Liver (tissue), 3 donors: ENCODE measurements at regions not wholly inside any gene's neighbourhood (a gene's known extent, or its start where the extent isn't known, plus 50 kb on each side); places are given as distances from the start of the nearest gene placed in this dataset.

Experiments
- RAD21 ChIP-seq, 2 donors: IDR thresholded peaks; 2 replicates each; pipeline ENCODE4 v1.6.1; 2016; ENCODE audit warnings: antibody characterized with exemption in 2 of 2, mild to moderate bottlenecking in 2 of 2
- ZBTB33 ChIP-seq: IDR thresholded peaks from 2 replicates; pipeline ENCODE4 v1.6.1; 2016; ENCODE audit warnings: antibody characterized with exemption
- TF ChIP-seq, protein P1 (sequence below): fragments of 150-350 bp; IDR thresholded peaks from 2 replicates; pipeline ENCODE4 v1.5.1; 2017; ENCODE audit warnings: improper control_type of control experiment, low read depth, low read length; ENCODE audit not compliant: missing input control
- donor health status: healthy.
- donor health status: healthy.

- TF ChIP-seq RAD21 (IDR thresholded peaks at IDR 0.05), result peak; percentile 63 to 64
- TF ChIP-seq, protein P1, sequence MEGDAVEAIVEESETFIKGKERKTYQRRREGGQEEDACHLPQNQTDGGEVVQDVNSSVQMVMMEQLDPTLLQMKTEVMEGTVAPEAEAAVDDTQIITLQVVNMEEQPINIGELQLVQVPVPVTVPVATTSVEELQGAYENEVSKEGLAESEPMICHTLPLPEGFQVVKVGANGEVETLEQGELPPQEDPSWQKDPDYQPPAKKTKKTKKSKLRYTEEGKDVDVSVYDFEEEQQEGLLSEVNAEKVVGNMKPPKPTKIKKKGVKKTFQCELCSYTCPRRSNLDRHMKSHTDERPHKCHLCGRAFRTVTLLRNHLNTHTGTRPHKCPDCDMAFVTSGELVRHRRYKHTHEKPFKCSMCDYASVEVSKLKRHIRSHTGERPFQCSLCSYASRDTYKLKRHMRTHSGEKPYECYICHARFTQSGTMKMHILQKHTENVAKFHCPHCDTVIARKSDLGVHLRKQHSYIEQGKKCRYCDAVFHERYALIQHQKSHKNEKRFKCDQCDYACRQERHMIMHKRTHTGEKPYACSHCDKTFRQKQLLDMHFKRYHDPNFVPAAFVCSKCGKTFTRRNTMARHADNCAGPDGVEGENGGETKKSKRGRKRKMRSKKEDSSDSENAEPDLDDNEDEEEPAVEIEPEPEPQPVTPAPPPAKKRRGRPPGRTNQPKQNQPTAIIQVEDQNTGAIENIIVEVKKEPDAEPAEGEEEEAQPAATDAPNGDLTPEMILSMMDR, result peak; percentile 28
- no peak for TF ChIP-seq ZBTB33
Measured at GRCh38 chr5:143968071-143968878, 156.3 kb downstream of the HMHB1 start.
